OCI-LY7 (cell line): ENCODE measurements at regions not wholly inside any gene's neighbourhood (a gene's known extent, or its start where the extent isn't known, plus 50 kb on each side); places are given as distances from the start of the nearest gene placed in this dataset.

Experiments
- BruUV-seq: library from RNA; stranded (reverse); fragments of 400-500 nt; replicated peaks from 2 replicates; lab custom pipeline; 2021; lab: Mats Ljungman, UMichigan
- CTCF ChIA-PET: fragments of 300-600 bp; sonication (Branson Sonifier 250); formaldehyde crosslinking; loops from one replicate; lab custom pipeline; 2022; ENCODE audit warnings: antibody characterized with exemption; ENCODE audit not compliant: unreplicated experiment; lab: Charles Lee
- POLR2A ChIA-PET: fragments of 300-600 bp; sonication (Branson Sonifier 250); formaldehyde crosslinking; loops from one replicate; lab custom pipeline; 2022; ENCODE audit warnings: antibody characterized with exemption; lab: Charles Lee
- DNase-seq: peaks from one replicate; pipeline ENCODE4 v3.0.0-alpha.2; 2015; ENCODE audit warnings: low spot score
- H2AFZ ChIP-seq: fragments of 200-600 bp; sonication (generic), shearing (Covaris generic); 2 replicates; pipeline ENCODE4 v1.6.1; 2014; ENCODE audit warnings: mild to moderate bottlenecking, antibody characterized with exemption, low read length, moderate library complexity
- H3K27ac ChIP-seq: fragments of 200-600 bp; sonication (generic); 2 replicates; pipeline ENCODE4 v1.5.1; 2014; ENCODE audit warnings: mixed run types, low read depth, mild to moderate bottlenecking, moderate library complexity, low read length, inconsistent platforms; ENCODE audit not compliant: poor library complexity, severe bottlenecking
- H3K36me3 ChIP-seq: fragments of 200-600 bp; sonication (generic); 2 replicates; pipeline ENCODE4 v1.6.1; 2014; ENCODE audit warnings: mild to moderate bottlenecking, antibody characterized with exemption, low read length, moderate library complexity, mixed read lengths; ENCODE audit not compliant: insufficient read depth
- H3K4me1 ChIP-seq: fragments of 200-600 bp; sonication (generic); 2 replicates; pipeline ENCODE4 v1.5.1; 2014; ENCODE audit warnings: mild to moderate bottlenecking, low read length; ENCODE audit not compliant: insufficient read depth, poor library complexity, severe bottlenecking
- H3K4me2 ChIP-seq: fragments of 200-600 bp; sonication (generic); 2 replicates; pipeline ENCODE4 v1.6.1; 2014; ENCODE audit warnings: mild to moderate bottlenecking, low read length
- H3K4me3 ChIP-seq: fragments of 200-600 bp; sonication (generic); 2 replicates; pipeline ENCODE4 v1.5.1; 2014; ENCODE audit warnings: mild to moderate bottlenecking, low read depth, low read length; ENCODE audit not compliant: poor library complexity, severe bottlenecking
- H3K79me2 ChIP-seq: fragments of 200-600 bp; sonication (generic); 2 replicates; pipeline ENCODE4 v1.6.1; 2016; ENCODE audit warnings: low read depth, mild to moderate bottlenecking, low read length, moderate library complexity, mixed read lengths; ENCODE audit not compliant: insufficient read depth
- H3K9me2 ChIP-seq: fragments of 200-600 bp; sonication (generic); 2 replicates; pipeline ENCODE4 v1.6.1; 2016; ENCODE audit warnings: mild to moderate bottlenecking, low read length, mixed read lengths; ENCODE audit not compliant: insufficient read depth
- H3K9me3 ChIP-seq: fragments of 200-600 bp; sonication (generic); 2 replicates; pipeline ENCODE4 v1.6.1; 2014; ENCODE audit warnings: mild to moderate bottlenecking, mixed run types, low read length, mixed read lengths
- H4K20me1 ChIP-seq: fragments of 200-600 bp; sonication (generic); 2 replicates; pipeline ENCODE4 v1.6.1; 2014; ENCODE audit warnings: mild to moderate bottlenecking, antibody characterized with exemption, low read length, moderate library complexity, mixed read lengths; ENCODE audit not compliant: insufficient read depth
- CTCF ChIP-seq: fragments of 200-600 bp; sonication (generic); conservative IDR thresholded peaks from 2 replicates; pipeline ENCODE4 v1.5.1; 2014; ENCODE audit warnings: mild to moderate bottlenecking, antibody characterized with exemption, low read length, moderate library complexity, mixed read lengths
- EZH2phosphoT487 ChIP-seq: fragments of 200-600 bp; sonication (generic); IDR thresholded peaks from 2 replicates; pipeline ENCODE4 v1.6.1; 2018; ENCODE audit warnings: low read depth, borderline replicate concordance, mild to moderate bottlenecking, mixed run types, antibody characterized with exemption, low read length, moderate library complexity, mixed read lengths
- intact Hi-C: fragments of 100-400 bp; cut with micrococcal nuclease; formaldehyde crosslinking; loops from one replicate; pipeline ENCODE4 v1.10.0; 2022; ENCODE audit not compliant: unreplicated experiment

GRCh38 chr3:31367518-31367917 is 165.2 kb upstream of the STT3B start:
- no peaks in the 10 kb centered on the region for H4K20me1 ChIP-seq
- H3K9me3 ChIP-seq, result no peaks in the 10 kb centered on the region
- no TSS peak for BruUV-seq
- intact Hi-C loops, result no loop called here
- no peak overlapping the region for H2AFZ ChIP-seq
- POLR2A ChIA-PET, result interaction anchor here (0.5 to 1.0 kb wide), 2 partner anchors 9 to 10 kb away, joined by 3 read pairs; no protein-coding TSS in a partner anchor
- H3K4me1 ChIP-seq, result no peaks in the 10 kb centered on the region
- H3K36me3 ChIP-seq, result no peaks in the 10 kb centered on the region
- TF ChIP-seq CTCF (no peak), EZH2phosphoT487 (no peak)
- no peaks in the 10 kb centered on the region for H3K79me2 ChIP-seq
- H3K4me2 ChIP-seq, result no peak overlapping the region
- no peak overlapping the region for H3K27ac ChIP-seq
- no peaks in the 10 kb centered on the region for H3K9me2 ChIP-seq
- CTCF ChIA-PET, result no interaction called here
- no peak overlapping the region for H3K4me3 ChIP-seq
- DNase-seq, result no peak

- no peaks in the 10 kb centered on the region for H3K4me1 ChIP-seq
- BruUV-seq, result no TSS peak
- no peak overlapping the region for H3K27ac ChIP-seq
- no peak overlapping the region for H2AFZ ChIP-seq
- H3K4me3 ChIP-seq, result no peak overlapping the region
- ChIA-PET CTCF (no interaction called here), POLR2A (no interaction called here)
- H3K9me2 ChIP-seq, result no peaks in the 10 kb centered on the region
- intact Hi-C loops, result no loop called here
- no peak for DNase-seq
- TF ChIP-seq EZH2phosphoT487 (no peak), CTCF (no peak)
- no peaks in the 10 kb centered on the region for H4K20me1 ChIP-seq
- H3K36me3 ChIP-seq, result no peaks in the 10 kb centered on the region
- H3K79me2 ChIP-seq, result no peaks in the 10 kb centered on the region
- H3K9me3 ChIP-seq, result no peaks in the 10 kb centered on the region
- no peak overlapping the region for H3K4me2 ChIP-seq
Measured at GRCh38 chr3:31369637-31370379, 162.9 kb upstream of the STT3B start.

- Histone ChIP-seq H3K9me3 (no peaks in the 10 kb centered on the region), H2AFZ (no peak overlapping the region), H3K4me2 (no peak overlapping the region), H4K20me1 (no peaks in the 10 kb centered on the region), H3K4me3 (no peak overlapping the region), H3K4me1 (no peaks in the 10 kb centered on the region), H3K27ac (no peak overlapping the region), H3K79me2 (no peaks in the 10 kb centered on the region), H3K9me2 (no peaks in the 10 kb centered on the region), H3K36me3 (no peaks in the 10 kb centered on the region)
- ChIA-PET CTCF (no interaction called here), POLR2A (no interaction called here)
- intact Hi-C loops, result no loop called here
- no TSS peak for BruUV-seq
- no peak for DNase-seq
- TF ChIP-seq EZH2phosphoT487, result no peak
- TF ChIP-seq CTCF, result no peak
Measured at GRCh38 chr3:31370380-31370666, 162.4 kb upstream of the STT3B start.
